Liver (tissue), 3 donors: ENCODE measurements at regions not wholly inside any gene's neighbourhood (a gene's known extent, or its start where the extent isn't known, plus 50 kb on each side); places are given as distances from the start of the nearest gene placed in this dataset.

Experiments used
- EGR1 ChIP-seq, 2 donors: IDR thresholded peaks; 2 replicates each; pipeline ENCODE4 v1.6.1; 2016 to 2018; ENCODE audit warnings: antibody characterized with exemption in 2 of 2, low read depth in 2 of 2
- GABPA ChIP-seq, 2 donors: IDR thresholded peaks in 1 of 2; conservative IDR thresholded peaks in 1 of 2; 2 replicates each; pipeline ENCODE4 v1.6.1; 2016; ENCODE audit warnings: antibody characterized with exemption in 2 of 2, mild to moderate bottlenecking in 1 of 2, moderate library complexity in 1 of 2
- HNF4A ChIP-seq, 2 donors: conservative IDR thresholded peaks; 2 replicates each; pipeline ENCODE4 v1.6.1; 2016; ENCODE audit warnings: antibody characterized with exemption in 2 of 2, mild to moderate bottlenecking in 2 of 2
- HNF4G ChIP-seq: IDR thresholded peaks from 2 replicates; pipeline ENCODE4 v1.6.1; 2016; ENCODE audit warnings: antibody characterized with exemption
- JUND ChIP-seq, 2 donors: IDR thresholded peaks; 2 replicates each; pipeline ENCODE4 v1.6.1; 2016; ENCODE audit warnings: antibody characterized with exemption in 2 of 2
- RAD21 ChIP-seq, 2 donors: IDR thresholded peaks; 2 replicates each; pipeline ENCODE4 v1.6.1; 2016; ENCODE audit warnings: antibody characterized with exemption in 2 of 2, mild to moderate bottlenecking in 2 of 2
- SP1 ChIP-seq: IDR thresholded peaks from 2 replicates; pipeline ENCODE4 v1.6.1; 2018; ENCODE audit warnings: antibody characterized with exemption, mild to moderate bottlenecking
- TAF1 ChIP-seq: conservative IDR thresholded peaks from 2 replicates; pipeline ENCODE4 v1.6.1; 2016; ENCODE audit warnings: antibody characterized with exemption, mild to moderate bottlenecking
- YY1 ChIP-seq: IDR thresholded peaks from 2 replicates; pipeline ENCODE4 v1.6.1; 2016; ENCODE audit warnings: antibody characterized with exemption, mild to moderate bottlenecking
- TF ChIP-seq, protein P1 (sequence below): fragments of 150-350 bp; IDR thresholded peaks from 2 replicates; pipeline ENCODE4 v1.5.1; 2017; ENCODE audit warnings: improper control_type of control experiment, low read depth, low read length; ENCODE audit not compliant: missing input control
- TF ChIP-seq, protein P2 (sequence below): IDR thresholded peaks from 2 replicates; pipeline ENCODE4 v1.6.1; 2016; ENCODE audit warnings: antibody characterized with exemption
- TF ChIP-seq, protein P3 (sequence below): IDR thresholded peaks from 2 replicates; pipeline ENCODE4 v1.6.1; 2016; ENCODE audit warnings: antibody characterized with exemption
- donor health status: healthy.
- donor health status: healthy.

DNA sequence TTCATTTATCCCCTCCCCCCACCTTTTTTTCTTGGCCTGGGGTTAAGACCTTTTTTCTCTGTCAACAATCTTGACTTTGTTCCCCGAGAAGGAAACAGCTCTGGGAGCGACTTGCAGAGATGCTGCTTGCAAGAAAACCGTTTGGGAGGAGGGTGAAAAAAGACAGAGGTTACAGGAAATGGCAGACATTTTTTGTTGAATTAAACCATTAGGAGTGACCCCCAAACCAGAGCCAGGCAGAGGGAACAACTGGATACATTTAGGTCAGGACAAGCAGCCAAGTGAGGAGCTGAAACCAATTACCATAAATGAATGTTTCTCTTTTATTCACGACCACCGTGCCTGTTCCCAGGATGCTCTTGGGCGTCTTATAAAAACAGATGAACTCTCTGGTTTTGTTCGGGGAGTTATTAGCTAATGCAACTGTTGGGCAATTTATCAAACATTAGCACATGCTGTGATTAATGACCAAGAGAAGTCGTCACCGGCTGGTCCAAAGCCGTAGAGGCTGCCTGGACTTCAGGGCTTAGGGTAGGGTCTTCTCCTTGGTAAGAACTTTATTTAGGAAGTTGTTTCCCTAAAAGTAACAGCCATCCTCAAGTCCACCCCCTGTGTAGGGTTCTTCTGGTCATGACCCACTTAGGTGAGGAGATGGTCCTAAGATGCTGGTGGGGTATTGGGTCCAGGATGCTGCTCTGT lies 141.0 kb downstream of the FOXD2 start:
- TF ChIP-seq SP1 (no peak), GABPA (IDR thresholded peaks at IDR 0.05 in 1 of 2, conservative IDR thresholded peaks at IDR 0.05 in 1 of 2) (no peak), YY1 (no peak), HNF4A (conservative IDR thresholded peaks at IDR 0.05) (no peak), TAF1 (no peak), HNF4G (no peak), RAD21 (IDR thresholded peaks at IDR 0.05) (no peak), EGR1 (IDR thresholded peaks at IDR 0.05; ENCODE audit: low read depth in 2 of 2) (no peak), JUND (IDR thresholded peaks at IDR 0.05) (no peak)
- TF ChIP-seq, protein P1, sequence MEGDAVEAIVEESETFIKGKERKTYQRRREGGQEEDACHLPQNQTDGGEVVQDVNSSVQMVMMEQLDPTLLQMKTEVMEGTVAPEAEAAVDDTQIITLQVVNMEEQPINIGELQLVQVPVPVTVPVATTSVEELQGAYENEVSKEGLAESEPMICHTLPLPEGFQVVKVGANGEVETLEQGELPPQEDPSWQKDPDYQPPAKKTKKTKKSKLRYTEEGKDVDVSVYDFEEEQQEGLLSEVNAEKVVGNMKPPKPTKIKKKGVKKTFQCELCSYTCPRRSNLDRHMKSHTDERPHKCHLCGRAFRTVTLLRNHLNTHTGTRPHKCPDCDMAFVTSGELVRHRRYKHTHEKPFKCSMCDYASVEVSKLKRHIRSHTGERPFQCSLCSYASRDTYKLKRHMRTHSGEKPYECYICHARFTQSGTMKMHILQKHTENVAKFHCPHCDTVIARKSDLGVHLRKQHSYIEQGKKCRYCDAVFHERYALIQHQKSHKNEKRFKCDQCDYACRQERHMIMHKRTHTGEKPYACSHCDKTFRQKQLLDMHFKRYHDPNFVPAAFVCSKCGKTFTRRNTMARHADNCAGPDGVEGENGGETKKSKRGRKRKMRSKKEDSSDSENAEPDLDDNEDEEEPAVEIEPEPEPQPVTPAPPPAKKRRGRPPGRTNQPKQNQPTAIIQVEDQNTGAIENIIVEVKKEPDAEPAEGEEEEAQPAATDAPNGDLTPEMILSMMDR: no peak
- TF ChIP-seq, protein P2, sequence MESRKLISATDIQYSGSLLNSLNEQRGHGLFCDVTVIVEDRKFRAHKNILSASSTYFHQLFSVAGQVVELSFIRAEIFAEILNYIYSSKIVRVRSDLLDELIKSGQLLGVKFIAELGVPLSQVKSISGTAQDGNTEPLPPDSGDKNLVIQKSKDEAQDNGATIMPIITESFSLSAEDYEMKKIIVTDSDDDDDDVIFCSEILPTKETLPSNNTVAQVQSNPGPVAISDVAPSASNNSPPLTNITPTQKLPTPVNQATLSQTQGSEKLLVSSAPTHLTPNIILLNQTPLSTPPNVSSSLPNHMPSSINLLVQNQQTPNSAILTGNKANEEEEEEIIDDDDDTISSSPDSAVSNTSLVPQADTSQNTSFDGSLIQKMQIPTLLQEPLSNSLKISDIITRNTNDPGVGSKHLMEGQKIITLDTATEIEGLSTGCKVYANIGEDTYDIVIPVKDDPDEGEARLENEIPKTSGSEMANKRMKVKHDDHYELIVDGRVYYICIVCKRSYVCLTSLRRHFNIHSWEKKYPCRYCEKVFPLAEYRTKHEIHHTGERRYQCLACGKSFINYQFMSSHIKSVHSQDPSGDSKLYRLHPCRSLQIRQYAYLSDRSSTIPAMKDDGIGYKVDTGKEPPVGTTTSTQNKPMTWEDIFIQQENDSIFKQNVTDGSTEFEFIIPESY: no peak
- TF ChIP-seq, protein P3, sequence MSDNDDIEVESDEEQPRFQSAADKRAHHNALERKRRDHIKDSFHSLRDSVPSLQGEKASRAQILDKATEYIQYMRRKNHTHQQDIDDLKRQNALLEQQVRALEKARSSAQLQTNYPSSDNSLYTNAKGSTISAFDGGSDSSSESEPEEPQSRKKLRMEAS: no peak
